Keratinocyte (primary cell): ENCODE measurements at regions not wholly inside any gene's neighbourhood (a gene's known extent, or its start where the extent isn't known, plus 50 kb on each side); places are given as distances from the start of the nearest gene placed in this dataset.

ENCODE experiments used
- EZH2 ChIP-seq: IDR thresholded peaks from one replicate; pipeline ENCODE4 v1.6.1; 2012; ENCODE audit warnings: inconsistent platforms, mild to moderate bottlenecking, low read length, moderate library complexity
- TF ChIP-seq, protein P1 (sequence below), 3 experiments: IDR thresholded peaks in 1 of 3; conservative IDR thresholded peaks in 1 of 3; optimal IDR thresholded peaks in 1 of 3; 2 replicates in 2 of 3; 3 replicates in 1 of 3; pipeline versions ENCODE3 to v1.5.1; 2011; ENCODE audit warnings: low read length in 3 of 3, mild to moderate bottlenecking in 3 of 3, moderate library complexity in 2 of 3, control low read depth in 1 of 3, inconsistent platforms in 1 of 3; ENCODE audit not compliant: insufficient read depth in 2 of 3; ENCODE audit errors: extremely low read depth in 1 of 3

DNA sequence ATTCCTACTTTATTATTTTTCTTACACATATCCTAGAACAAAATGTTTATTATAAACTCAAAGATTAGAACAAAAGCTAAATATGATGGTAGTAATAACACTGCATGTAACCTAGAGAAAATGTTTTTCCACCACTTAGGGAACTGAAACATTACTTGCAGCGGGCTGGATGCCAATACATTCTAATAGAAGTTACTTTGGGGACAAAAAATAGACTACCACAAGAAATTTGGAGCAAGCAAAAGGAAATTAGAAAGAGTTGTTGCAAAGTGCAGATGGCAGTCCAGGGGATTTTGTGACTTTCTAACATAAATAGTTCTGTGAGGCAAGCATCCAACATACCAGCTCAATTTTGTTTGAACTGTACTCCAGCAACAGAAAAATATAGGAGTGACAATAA lies 255.3 kb upstream of the GRIN3A start:
- TF ChIP-seq, protein P1, sequence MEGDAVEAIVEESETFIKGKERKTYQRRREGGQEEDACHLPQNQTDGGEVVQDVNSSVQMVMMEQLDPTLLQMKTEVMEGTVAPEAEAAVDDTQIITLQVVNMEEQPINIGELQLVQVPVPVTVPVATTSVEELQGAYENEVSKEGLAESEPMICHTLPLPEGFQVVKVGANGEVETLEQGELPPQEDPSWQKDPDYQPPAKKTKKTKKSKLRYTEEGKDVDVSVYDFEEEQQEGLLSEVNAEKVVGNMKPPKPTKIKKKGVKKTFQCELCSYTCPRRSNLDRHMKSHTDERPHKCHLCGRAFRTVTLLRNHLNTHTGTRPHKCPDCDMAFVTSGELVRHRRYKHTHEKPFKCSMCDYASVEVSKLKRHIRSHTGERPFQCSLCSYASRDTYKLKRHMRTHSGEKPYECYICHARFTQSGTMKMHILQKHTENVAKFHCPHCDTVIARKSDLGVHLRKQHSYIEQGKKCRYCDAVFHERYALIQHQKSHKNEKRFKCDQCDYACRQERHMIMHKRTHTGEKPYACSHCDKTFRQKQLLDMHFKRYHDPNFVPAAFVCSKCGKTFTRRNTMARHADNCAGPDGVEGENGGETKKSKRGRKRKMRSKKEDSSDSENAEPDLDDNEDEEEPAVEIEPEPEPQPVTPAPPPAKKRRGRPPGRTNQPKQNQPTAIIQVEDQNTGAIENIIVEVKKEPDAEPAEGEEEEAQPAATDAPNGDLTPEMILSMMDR (optimal IDR thresholded peaks at IDR 0.05 in 1 of 3, IDR thresholded peaks at IDR 0.05 in 1 of 3, conservative IDR thresholded peaks at IDR 0.05 in 1 of 3; ENCODE audit: extremely low read depth in 1 of 3, insufficient read depth in 2 of 3, low read length in 3 of 3), result no peak
- TF ChIP-seq EZH2, result no peak
